HG02973 (cell line): ENCODE measurements at regions not wholly inside any gene's neighbourhood (a gene's known extent, or its start where the extent isn't known, plus 50 kb on each side); places are given as distances from the start of the nearest gene placed in this dataset.

Experiments
- ATAC-seq: cut with Tn5 transposase; IDR thresholded peaks from one replicate; pipeline ENCODE4 v1.9.1; 2021; ENCODE audit warnings: moderate library complexity; ENCODE audit not compliant: unreplicated experiment

DNA sequence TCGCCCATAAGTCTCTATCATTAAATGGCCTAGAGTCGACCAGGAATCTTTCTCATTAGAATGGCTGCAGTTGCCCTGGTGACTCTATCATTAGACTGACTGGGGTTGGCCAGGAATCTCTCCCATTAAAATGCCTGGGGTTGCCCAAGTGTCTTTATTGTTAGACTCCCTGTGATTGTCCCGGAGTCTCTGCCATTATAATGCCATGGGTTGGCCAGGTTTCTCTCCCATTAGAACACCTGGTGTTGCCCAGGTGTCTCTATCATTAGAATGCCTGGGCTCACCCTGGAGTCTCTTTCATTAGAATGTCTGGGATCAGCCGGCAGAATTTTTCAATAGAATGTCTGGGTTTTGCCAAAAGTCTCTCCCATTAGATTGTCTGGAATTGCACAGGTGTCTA, 1459.3 kb downstream of the UQCRFS1 start:
- no peak for ATAC-seq

- ATAC-seq, result no peak
Observed at GRCh38 chr19:27752530-27753184, 1460.3 kb downstream of the UQCRFS1 start.

GRCh38 chr19:27751044-27751391, 1461.9 kb downstream of the UQCRFS1 start:
- ATAC-seq, result no peak

- ATAC-seq, result no peak
Observed at GRCh38 chr19:27750391-27751043, 1462.4 kb downstream of the UQCRFS1 start.

- no peak for ATAC-seq
Observed at GRCh38 chr19:27748551-27749152, 1464.3 kb downstream of the UQCRFS1 start.

DNA sequence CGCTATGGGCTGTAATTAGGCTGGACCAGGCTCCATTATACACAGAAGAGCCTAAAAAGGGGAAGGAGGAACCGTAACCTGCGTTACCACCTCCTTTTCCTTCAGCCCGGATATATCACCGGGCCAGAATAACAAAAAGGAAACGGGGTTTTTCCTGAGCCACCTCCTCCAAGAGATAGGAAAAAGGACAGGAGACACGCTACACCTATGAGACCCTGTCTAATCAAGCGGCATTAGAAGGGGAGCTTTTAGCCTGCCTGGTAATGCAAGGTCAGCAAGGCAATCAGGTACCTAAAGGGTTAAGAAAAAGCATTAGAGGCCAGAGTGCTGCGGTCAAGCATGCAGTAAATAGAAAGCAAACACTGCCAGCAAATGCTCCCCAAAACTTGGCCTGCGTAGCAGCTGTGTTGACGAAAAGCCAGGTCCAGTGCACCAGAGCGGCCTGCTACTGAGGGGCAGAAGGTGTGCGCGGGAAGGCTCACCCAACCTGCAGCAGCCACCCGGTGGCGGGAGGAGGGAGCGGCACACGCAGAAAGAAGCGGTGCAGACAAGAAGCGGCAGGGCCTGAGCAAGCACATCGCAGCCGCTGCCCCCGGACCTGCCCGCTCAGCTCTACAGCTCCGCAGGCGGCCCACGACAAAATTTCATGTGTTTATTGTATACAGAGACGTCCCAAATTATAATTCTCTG, 1466.1 kb downstream of the UQCRFS1 start:
- no peak for ATAC-seq

GRCh38 chr19:27745978-27746542, 1466.9 kb downstream of the UQCRFS1 start:
- no peak for ATAC-seq

DNA sequence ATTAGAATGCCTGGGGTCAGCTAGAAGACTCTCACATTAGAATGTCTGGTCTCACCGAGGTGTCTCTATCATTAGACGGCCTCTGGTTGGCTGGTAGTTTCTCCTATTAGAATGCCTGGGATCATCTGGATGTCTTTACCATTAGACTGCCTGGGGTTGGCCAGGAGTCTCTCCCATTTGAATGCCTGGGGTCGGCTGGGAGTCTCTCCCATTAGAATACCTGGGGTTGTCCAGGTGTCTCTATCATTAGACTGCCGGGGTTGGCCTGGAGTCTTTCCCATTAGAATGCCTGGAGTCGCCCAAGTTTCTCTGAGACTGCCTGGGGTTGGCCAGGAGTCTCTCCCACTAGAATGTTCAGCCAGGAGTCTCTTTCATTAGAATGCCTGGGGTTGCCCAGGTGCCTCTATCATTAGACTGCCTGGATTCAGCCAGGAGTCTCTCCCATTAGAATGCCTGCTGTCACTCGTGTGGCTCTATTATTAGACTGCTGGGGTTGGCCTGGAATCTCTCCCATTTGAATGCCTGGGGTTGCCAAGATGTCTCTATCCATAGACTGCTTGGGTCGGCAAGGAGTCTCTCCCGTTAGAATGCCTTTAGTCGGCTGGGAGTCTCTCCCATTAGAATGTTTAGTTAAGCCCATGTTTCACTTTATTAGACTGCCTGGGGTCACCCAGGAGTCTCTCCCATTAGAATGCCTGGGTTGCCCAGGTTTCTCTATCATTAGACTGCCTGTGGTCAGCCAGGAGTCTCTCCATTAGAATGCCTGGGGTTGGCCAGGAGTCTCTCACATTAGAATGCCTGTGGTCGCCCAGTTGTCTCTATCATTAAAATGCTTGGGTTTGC, 1467.8 kb downstream of the UQCRFS1 start:
- ATAC-seq, result no peak

DNA sequence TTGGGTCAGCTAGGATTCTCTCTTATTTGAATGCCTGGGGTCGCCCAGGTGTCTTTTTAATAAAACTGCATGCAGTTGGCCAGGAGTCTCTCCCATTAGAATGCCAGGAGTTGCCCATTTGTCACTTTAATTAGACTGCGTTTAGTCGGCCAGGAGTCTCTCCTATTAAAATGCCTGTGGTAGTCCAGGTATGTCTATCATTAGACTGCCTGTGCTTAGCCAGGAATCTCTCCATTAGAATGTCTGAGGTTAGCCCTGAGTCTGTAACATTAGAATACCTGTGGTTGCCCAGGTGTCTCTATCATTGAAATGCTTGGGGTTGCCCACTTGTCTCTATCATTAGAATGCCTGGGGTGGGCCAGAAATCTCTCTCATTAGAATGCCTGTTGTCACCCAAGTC, 1470.9 kb downstream of the UQCRFS1 start:
- no peak for ATAC-seq

- no peak for ATAC-seq
Observed at GRCh38 chr19:27741236-27741635, 1471.7 kb downstream of the UQCRFS1 start.

DNA sequence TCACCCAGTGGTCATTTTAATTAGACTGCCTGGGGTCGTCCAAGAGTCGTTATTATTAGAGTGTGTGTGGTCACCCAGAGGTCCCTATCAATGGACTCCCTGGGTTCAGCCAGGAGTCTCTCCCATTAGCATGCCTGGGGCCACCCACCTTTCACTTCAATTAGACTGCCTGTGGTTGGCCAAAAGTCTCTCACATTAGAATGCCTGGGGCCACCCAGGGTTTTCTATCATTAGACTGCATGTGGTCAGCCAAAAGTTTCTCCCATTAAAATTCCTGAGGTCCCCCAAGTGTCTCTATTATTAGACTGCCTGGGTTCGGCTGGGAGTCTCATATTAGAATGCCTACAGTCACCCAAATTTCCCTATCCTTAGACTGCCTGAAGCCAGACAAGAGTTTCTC, 1472.6 kb downstream of the UQCRFS1 start:
- no peak for ATAC-seq

DNA sequence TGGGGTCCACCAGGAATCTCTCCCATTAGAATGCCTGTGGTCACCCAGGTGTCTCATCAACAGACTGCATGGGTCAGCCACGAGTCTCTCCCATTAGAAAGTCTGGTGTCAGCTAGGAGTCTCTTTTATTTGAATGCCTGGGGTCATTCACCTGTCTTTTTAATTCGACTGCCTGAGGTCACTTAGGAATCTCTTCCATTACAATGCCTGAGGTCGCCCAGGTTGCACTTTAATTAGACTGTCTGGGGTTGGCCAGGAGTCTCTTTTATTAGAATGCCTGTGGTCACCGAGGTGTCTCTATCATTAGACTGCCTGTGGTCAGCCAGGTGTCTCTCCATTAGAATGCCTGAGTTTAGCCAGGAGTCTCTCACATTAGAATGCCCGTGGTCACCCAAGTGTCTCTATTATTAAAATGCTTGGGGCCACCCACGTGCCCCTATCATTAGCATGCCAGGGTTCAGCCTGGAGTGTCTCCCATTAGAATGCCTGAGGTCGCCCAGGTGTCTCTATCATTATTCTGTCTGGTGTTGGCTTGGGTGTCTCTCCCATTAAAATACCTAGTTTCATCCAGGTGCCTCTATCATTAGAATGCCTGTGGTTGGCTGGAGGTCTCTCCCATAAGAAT, 1474.3 kb downstream of the UQCRFS1 start:
- no peak for ATAC-seq

- no peak for ATAC-seq
Observed at GRCh38 chr19:27736225-27736624, 1476.7 kb downstream of the UQCRFS1 start.

DNA sequence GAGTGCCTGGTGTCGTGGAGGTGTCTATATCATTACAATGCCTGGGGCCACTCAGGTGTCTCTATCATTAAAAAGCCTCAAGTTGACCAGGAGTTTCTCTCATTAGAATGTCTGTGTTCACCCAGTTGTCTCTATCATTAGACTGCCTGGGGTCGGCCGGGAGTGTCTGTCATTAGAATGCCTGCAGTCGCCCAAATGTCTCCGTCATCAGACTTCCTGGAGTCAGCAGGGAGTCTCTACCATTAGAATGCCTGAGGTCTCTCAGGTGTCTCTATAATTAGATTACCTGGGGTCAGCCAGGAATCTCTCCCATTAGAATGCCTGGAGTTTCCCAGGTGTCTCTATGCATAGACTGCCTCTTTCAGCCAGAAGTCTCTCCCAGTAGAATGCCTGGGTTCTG, 1477.6 kb downstream of the UQCRFS1 start:
- no peak for ATAC-seq

DNA sequence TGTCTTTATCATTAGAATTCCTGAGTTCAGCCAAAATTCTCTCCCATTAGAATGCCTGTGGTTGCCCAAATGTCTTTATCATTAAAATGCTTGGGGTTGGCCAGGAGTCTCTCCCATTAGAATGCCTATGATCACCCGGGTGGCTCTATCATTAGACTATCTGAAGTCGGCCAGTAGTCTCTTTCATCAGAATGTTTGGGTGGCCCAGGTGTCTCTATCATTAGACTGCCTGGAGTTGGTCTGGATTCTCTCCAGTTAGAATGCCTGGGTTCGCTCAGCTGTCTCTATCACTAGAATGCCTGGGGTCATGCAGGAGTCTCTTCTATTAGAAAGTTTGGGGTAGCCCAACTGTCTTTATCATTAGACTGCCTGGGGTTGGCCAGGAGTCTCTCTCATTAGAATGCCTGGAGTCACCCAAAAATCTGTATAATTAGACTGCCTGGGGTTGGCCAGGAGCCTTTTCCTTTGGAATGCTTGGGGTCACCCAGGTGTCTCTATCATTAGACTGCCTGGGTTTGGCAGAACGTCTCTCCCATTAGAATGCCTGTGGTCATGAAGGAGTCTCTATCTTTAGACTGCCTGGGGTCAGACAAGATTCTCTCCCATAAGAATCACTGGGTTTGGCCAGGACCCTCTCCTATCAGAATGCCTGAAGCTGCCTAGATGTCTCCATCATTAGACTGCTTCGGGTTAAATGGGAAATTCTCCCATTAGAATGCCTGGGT, 1478.3 kb downstream of the UQCRFS1 start:
- no peak for ATAC-seq

DNA sequence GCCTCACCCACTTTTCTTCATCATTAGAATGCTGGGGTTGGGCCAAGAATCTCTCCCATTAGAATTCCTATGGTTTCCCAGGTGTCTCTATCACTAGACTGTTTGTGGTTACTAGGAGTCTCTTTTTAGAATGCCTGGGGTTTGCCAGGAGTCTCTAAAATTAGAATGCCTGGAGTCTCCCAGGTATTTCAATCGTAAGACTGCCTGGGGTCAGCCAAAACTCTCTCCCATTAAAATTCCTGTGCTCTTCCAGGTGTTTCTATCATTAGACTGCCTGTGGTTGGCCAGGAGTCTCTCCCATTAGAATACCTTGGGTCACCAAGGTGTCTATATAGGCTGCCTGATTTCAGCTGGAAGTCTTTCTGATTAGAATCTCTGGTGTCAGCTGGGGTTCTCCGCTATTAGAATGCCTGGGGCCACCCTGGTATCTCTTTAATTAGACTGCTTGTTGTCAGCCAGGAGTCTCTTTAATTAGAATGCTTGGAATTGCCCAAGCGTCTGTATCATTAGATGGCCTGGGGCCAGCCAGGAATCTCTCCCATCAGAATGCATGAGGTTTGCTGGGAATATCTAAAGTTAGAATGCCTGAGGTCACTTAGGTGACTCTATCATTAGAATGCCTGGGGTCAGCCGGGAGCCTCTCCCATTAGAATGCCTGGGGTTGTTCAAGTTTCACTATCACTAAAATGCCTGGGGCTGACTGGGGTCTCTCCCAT, 1479.2 kb downstream of the UQCRFS1 start:
- ATAC-seq, result no peak

- ATAC-seq, result no peak
Observed at GRCh38 chr19:27729332-27729731, 1483.6 kb downstream of the UQCRFS1 start.

DNA sequence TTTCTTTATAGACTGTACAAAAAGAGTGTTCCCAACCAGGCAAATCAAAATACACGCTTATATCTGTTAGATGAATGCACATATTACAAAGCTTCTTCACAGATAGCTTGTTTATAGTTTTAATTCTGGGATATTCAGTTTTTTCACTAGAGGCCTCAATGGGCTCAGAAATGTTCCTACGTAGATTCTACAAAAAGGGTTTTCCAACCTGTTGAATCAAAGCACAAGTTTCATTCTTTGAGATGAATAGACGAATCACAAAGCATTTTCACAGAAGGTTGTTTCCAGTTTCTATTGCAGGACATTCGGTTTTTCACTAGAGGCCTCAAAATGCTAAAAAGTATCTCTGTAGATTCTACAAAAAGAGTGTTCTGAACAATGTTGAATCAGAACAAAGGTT, 1490.3 kb downstream of the UQCRFS1 start:
- no peak for ATAC-seq

- ATAC-seq, result no peak
Observed at GRCh38 chr19:27720155-27720554, 1492.8 kb downstream of the UQCRFS1 start.
